ENCODE measurements at regions not wholly inside any gene's neighbourhood (a gene's known extent, or its start where the extent isn't known, plus 50 kb on each side); places are given as distances from the start of the nearest gene placed in this dataset.

GRCh38 chr1:187257476-187257875, 428.7 kb downstream of the PLA2G4A start:
- Histone ChIP-seq H3K27me3 (replicated peaks; ENCODE audit: control insufficient read depth, insufficient read depth, low read length) (no peaks in the 10 kb centered on the region), H3K36me3 (ENCODE audit: control insufficient read depth, insufficient read depth, low read length) (no peaks in the 10 kb centered on the region), H3K4me3 (replicated peaks; ENCODE audit: low read depth, low read length) (no peak overlapping the region)
- DNase-seq (ENCODE audit: extremely low read depth, insufficient read length) = no peak
- no peak for TF ChIP-seq CTCF (IDR thresholded peaks at IDR 0.05; ENCODE audit: insufficient read depth, low read length, poor library complexity, severe bottlenecking)

GRCh38 chr1:187261637-187262036, 432.9 kb downstream of the PLA2G4A start:
- no peak for TF ChIP-seq CTCF (IDR thresholded peaks at IDR 0.05; ENCODE audit: insufficient read depth, low read length, poor library complexity, severe bottlenecking)
- DNase-seq (ENCODE audit: extremely low read depth, insufficient read length) = no peak
- H3K27me3 ChIP-seq (replicated peaks; ENCODE audit: control insufficient read depth, insufficient read depth, low read length) = no peaks in the 10 kb centered on the region

GRCh38 chr1:187262731-187263130, 434.0 kb downstream of the PLA2G4A start:
- Histone ChIP-seq H3K4me3 (replicated peaks; ENCODE audit: low read depth, low read length) (no peak overlapping the region), H3K27me3 (replicated peaks; ENCODE audit: control insufficient read depth, insufficient read depth, low read length) (no peaks in the 10 kb centered on the region), H3K36me3 (ENCODE audit: control insufficient read depth, insufficient read depth, low read length) (no peaks in the 10 kb centered on the region)
- TF ChIP-seq CTCF (IDR thresholded peaks at IDR 0.05; ENCODE audit: insufficient read depth, low read length, poor library complexity, severe bottlenecking) = no peak
- DNase-seq (ENCODE audit: extremely low read depth, insufficient read length) = no peak

More at GRCh38 chr1:187261637-187262036, 432.9 kb downstream of the PLA2G4A start:
- no peaks in the 10 kb centered on the region for H3K36me3 ChIP-seq (ENCODE audit: control insufficient read depth, insufficient read depth, low read length)
- no peak overlapping the region for H3K4me3 ChIP-seq (replicated peaks; ENCODE audit: low read depth, low read length)

GRCh38 chr1:187264995-187265602, 436.4 kb downstream of the PLA2G4A start:
- H3K4me3 ChIP-seq (replicated peaks; ENCODE audit: low read depth, low read length) = no peak overlapping the region
- no peak for DNase-seq (ENCODE audit: extremely low read depth, insufficient read length)
- H3K27me3 ChIP-seq (replicated peaks; ENCODE audit: control insufficient read depth, insufficient read depth, low read length) = no peaks in the 10 kb centered on the region
- peak; percentile 23 for TF ChIP-seq CTCF (IDR thresholded peaks at IDR 0.05; ENCODE audit: insufficient read depth, low read length, poor library complexity, severe bottlenecking)
- no peaks in the 10 kb centered on the region for H3K36me3 ChIP-seq (ENCODE audit: control insufficient read depth, insufficient read depth, low read length)

GRCh38 chr1:187266051-187266450, 437.3 kb downstream of the PLA2G4A start:
- H3K36me3 ChIP-seq (ENCODE audit: control insufficient read depth, insufficient read depth, low read length) = no peaks in the 10 kb centered on the region
- no peak for TF ChIP-seq CTCF (IDR thresholded peaks at IDR 0.05; ENCODE audit: insufficient read depth, low read length, poor library complexity, severe bottlenecking)
- no peaks in the 10 kb centered on the region for H3K27me3 ChIP-seq (replicated peaks; ENCODE audit: control insufficient read depth, insufficient read depth, low read length)
- no peak overlapping the region for H3K4me3 ChIP-seq (replicated peaks; ENCODE audit: low read depth, low read length)
- DNase-seq (ENCODE audit: extremely low read depth, insufficient read length) = no peak

- Histone ChIP-seq H3K4me3 (replicated peaks; ENCODE audit: low read depth, low read length) (no peak overlapping the region), H3K36me3 (ENCODE audit: control insufficient read depth, insufficient read depth, low read length) (no peaks in the 10 kb centered on the region), H3K27me3 (replicated peaks; ENCODE audit: control insufficient read depth, insufficient read depth, low read length) (no peaks in the 10 kb centered on the region)
- TF ChIP-seq CTCF (IDR thresholded peaks at IDR 0.05; ENCODE audit: insufficient read depth, low read length, poor library complexity, severe bottlenecking) = no peak
- DNase-seq (ENCODE audit: extremely low read depth, insufficient read length) = no peak
Observed at GRCh38 chr1:187267827-187268226, 439.1 kb downstream of the PLA2G4A start.

Data from GM06990 (cell line).